BE2C (cell line): ENCODE measurements at regions not wholly inside any gene's neighbourhood (a gene's known extent, or its start where the extent isn't known, plus 50 kb on each side); places are given as distances from the start of the nearest gene placed in this dataset.

Experiments
- DNase-seq: peaks from one replicate; pipeline ENCODE4 v3.0.0-alpha.2; 2020
- H3K27me3 ChIP-seq: fragments of 250-450 bp; sonication (Bioruptor Pico); 2 replicates; pipeline ENCODE4 v1.5.1; 2020; ENCODE audit warnings: mild to moderate bottlenecking
- H3K36me3 ChIP-seq: fragments of 250-450 bp; sonication (Bioruptor Pico); 2 replicates; pipeline ENCODE4 v1.5.1; 2020; ENCODE audit warnings: mild to moderate bottlenecking
- H3K4me1 ChIP-seq: fragments of 250-450 bp; sonication (Bioruptor Pico); 2 replicates; pipeline ENCODE4 v1.5.1; 2020
- H3K4me3 ChIP-seq: 2 replicates; pipeline ENCODE4 v1.5.1; 2011; ENCODE audit warnings: low read depth, low read length
- H3K9me3 ChIP-seq: fragments of 250-450 bp; sonication (Bioruptor Pico); 2 replicates; pipeline ENCODE4 v1.5.1; 2020
- CTCF ChIP-seq: IDR thresholded peaks from 2 replicates; pipeline ENCODE4 v1.5.1; 2012; ENCODE audit warnings: mild to moderate bottlenecking, low read depth, low read length

GRCh38 chr20:12294678-12295077, 377.0 kb downstream of the BTBD3 start:
- TF ChIP-seq CTCF = no peak
- Histone ChIP-seq H3K4me1 (peaks cover 8% of the 10 kb centered on the region; the same call in 1 of the 2 replicates), H3K4me3 (no peak overlapping the region), H3K27me3 (no peaks in the 10 kb centered on the region), H3K9me3 (no peaks in the 10 kb centered on the region; the same call in 1 of the 2 replicates), H3K36me3 (no peaks in the 10 kb centered on the region)
- DNase-seq = no peak

- no peak for DNase-seq
- no peak overlapping the region for H3K4me3 ChIP-seq
- H3K4me1 ChIP-seq = no peaks in the 10 kb centered on the region
- no peaks in the 10 kb centered on the region for H3K27me3 ChIP-seq
- H3K36me3 ChIP-seq = no peaks in the 10 kb centered on the region
- no peak for TF ChIP-seq CTCF
- H3K9me3 ChIP-seq = peaks cover 2% of the 10 kb centered on the region; the same call in 1 of the 2 replicates
These were observed 387.7 kb downstream of the BTBD3 start for GRCh38 chr20:12305188-12305950.

GRCh38 chr20:12306107-12306506, 388.4 kb downstream of the BTBD3 start:
- peaks cover 2% of the 10 kb centered on the region; the same call in 1 of the 2 replicates for H3K9me3 ChIP-seq
- no peak for DNase-seq
- no peak for TF ChIP-seq CTCF
- H3K4me3 ChIP-seq = no peak overlapping the region
- H3K4me1 ChIP-seq = no peaks in the 10 kb centered on the region
- H3K27me3 ChIP-seq = no peaks in the 10 kb centered on the region
- H3K36me3 ChIP-seq = no peaks in the 10 kb centered on the region

- Histone ChIP-seq H3K36me3 (no peaks in the 10 kb centered on the region), H3K4me3 (no peak overlapping the region), H3K27me3 (no peaks in the 10 kb centered on the region), H3K4me1 (no peaks in the 10 kb centered on the region), H3K9me3 (peaks cover 2% of the 10 kb centered on the region; the same call in 1 of the 2 replicates)
- no peak for DNase-seq
- no peak for TF ChIP-seq CTCF
These were observed 393.6 kb downstream of the BTBD3 start for GRCh38 chr20:12311094-12311865.

GRCh38 chr20:12315652-12316051, 398.0 kb downstream of the BTBD3 start:
- no peaks in the 10 kb centered on the region for H3K4me1 ChIP-seq
- no peaks in the 10 kb centered on the region for H3K36me3 ChIP-seq
- H3K27me3 ChIP-seq = no peaks in the 10 kb centered on the region
- DNase-seq = no peak
- TF ChIP-seq CTCF = no peak
- no peaks in the 10 kb centered on the region for H3K9me3 ChIP-seq
- no peak overlapping the region for H3K4me3 ChIP-seq

GRCh38 chr20:12316794-12317193, 399.1 kb downstream of the BTBD3 start:
- Histone ChIP-seq H3K9me3 (no peaks in the 10 kb centered on the region), H3K36me3 (no peaks in the 10 kb centered on the region), H3K27me3 (no peaks in the 10 kb centered on the region), H3K4me1 (no peaks in the 10 kb centered on the region), H3K4me3 (no peak overlapping the region)
- no peak for TF ChIP-seq CTCF
- DNase-seq = no peak
